Aorta (tissue), 5 donors: ENCODE measurements at regions not wholly inside any gene's neighbourhood (a gene's known extent, or its start where the extent isn't known, plus 50 kb on each side); places are given as distances from the start of the nearest gene placed in this dataset.

Experiments
- ATAC-seq: fragments of 200-7000 bp; cut with Tn5 transposase; one replicate; pipeline ENCODE4 v1.9.1; 2022; ENCODE audit warnings: moderate library complexity; ENCODE audit not compliant: low FRiP score
- DNase-seq, 2 donors: peaks; one replicate each; pipeline ENCODE4 v3.0.0-alpha.2; 2020
- H3K27ac ChIP-seq, 2 donors: one replicate each; pipeline ENCODE4 v1.5.1; 2013; ENCODE audit warnings: low read length in 2 of 2, mild to moderate bottlenecking in 2 of 2, moderate library complexity in 2 of 2, control low read depth in 1 of 2, inconsistent platforms in 1 of 2, low read depth in 1 of 2
- H3K27me3 ChIP-seq, 2 donors: one replicate each; pipeline ENCODE4 v1.6.1; 2013; ENCODE audit warnings: control low read depth in 1 of 2, low read length in 1 of 2, mild to moderate bottlenecking in 1 of 2, moderate library complexity in 1 of 2; ENCODE audit not compliant: insufficient read depth in 2 of 2, control insufficient read depth in 1 of 2
- H3K36me3 ChIP-seq, 2 donors: one replicate each; pipeline ENCODE4 v1.6.1; 2013; ENCODE audit warnings: control low read depth in 1 of 2, low read length in 1 of 2, mild to moderate bottlenecking in 1 of 2; ENCODE audit not compliant: insufficient read depth in 2 of 2, control insufficient read depth in 1 of 2
- H3K4me1 ChIP-seq, 2 donors: one replicate each; pipeline ENCODE4 v1.6.1; 2013; ENCODE audit warnings: low read length in 2 of 2, control low read depth in 1 of 2, mild to moderate bottlenecking in 1 of 2, moderate library complexity in 1 of 2; ENCODE audit not compliant: insufficient read depth in 2 of 2, control insufficient read depth in 1 of 2
- H3K4me3 ChIP-seq, 2 donors: one replicate each; pipeline ENCODE4 v1.5.1; 2013; ENCODE audit warnings: low read length in 2 of 2, control low read depth in 1 of 2, mild to moderate bottlenecking in 1 of 2
- H3K9me3 ChIP-seq: one replicate; pipeline ENCODE4 v1.6.1; 2013; ENCODE audit warnings: mild to moderate bottlenecking, low read length; ENCODE audit not compliant: control insufficient read depth
- WGBS, 2 donors: extraction: QIAGEN DNeasy Blood & Tissue Kit; methylation state at CpG; one replicate each; pipeline ENCODE4 v1.1.7; 2013; 5-methylcytosine and 5-hydroxymethylcytosine counted together
- intact Hi-C, 2 donors: fragments of 100-400 bp; cut with DNase I; formaldehyde crosslinking; loops; one replicate each; pipeline versions ENCODE4 v1.14.2 to v1.15.0; 2022
- donor health status: healthy with polysubstance abuse.
- donor health status: Bipolar disorder and iron deficiency.
- donor health status: DM: no; HTN: no; CAD: no.
- donor health status: DM: no; HTN: no; CAD: no.
- donor health status: DM: yes; HTN: yes; CAD: no.

DNA sequence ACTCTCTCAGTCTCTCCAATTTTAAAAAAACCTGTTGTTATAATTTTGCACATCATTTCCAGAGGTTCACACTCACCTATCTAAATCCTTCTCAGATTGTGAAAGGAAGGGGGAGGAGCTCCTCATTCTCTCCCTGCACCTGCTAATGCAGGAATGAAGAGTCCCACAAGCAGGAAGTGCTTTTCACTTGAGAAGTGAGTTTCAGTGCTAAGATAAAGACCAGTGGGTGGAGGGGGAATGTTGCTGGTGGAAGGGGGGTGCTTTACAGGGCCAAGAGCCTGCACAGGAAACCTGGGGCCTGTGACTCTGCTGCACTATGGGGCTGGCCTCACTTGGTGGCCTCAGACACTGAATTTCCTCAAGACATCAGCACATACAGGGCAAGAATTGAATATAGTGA lies 176.4 kb downstream of the PTPN20 start:
- DNase-seq: no peak
- H3K4me1 ChIP-seq: no peaks in the 10 kb centered on the region
- no peak overlapping the region for H3K27ac ChIP-seq
- intact Hi-C loops: no loop called here
- H3K36me3 ChIP-seq: no peaks in the 10 kb centered on the region
- H3K4me3 ChIP-seq: no peak overlapping the region
- no peak for ATAC-seq
- H3K27me3 ChIP-seq: no peaks in the 10 kb centered on the region
- no peaks in the 10 kb centered on the region for H3K9me3 ChIP-seq

GRCh38 chr10:47088656-47089354 lies 177.6 kb downstream of the PTPN20 start:
- H3K4me1 ChIP-seq: no peaks in the 10 kb centered on the region
- DNase-seq (peak in 1 of 2 donors; percentile 53), ATAC-seq (no peak)
- no peaks in the 10 kb centered on the region for H3K36me3 ChIP-seq
- WGBS, 2 donors: 20 to 22% methylated on average over 10 of the region's 10 CpGs
- H3K4me3 ChIP-seq: no peak overlapping the region
- no peaks in the 10 kb centered on the region for H3K27me3 ChIP-seq
- intact Hi-C loops: no loop called here
- H3K9me3 ChIP-seq: no peaks in the 10 kb centered on the region
- no peak overlapping the region for H3K27ac ChIP-seq

DNA sequence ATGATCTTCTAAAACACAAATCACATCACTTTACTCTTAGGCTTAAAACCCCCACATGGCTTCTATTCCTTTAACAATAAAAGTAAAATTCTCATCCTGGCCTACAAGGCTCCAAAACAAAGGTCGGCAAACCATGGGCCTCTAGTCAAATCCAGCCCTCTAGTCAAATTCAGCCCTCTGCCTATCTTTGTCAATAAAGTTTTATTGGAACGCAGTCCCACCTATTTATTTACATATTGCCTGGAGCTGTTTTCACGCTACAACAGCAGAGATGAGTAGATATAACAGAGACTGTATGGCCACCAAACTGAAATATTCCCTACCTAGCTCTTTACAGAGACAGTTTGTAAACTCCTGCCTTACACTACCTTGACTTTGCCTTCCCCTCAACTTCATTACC lies 178.8 kb downstream of the PTPN20 start:
- no peaks in the 10 kb centered on the region for H3K36me3 ChIP-seq
- no peak overlapping the region for H3K27ac ChIP-seq
- intact Hi-C loops: no loop called here
- no peaks in the 10 kb centered on the region for H3K27me3 ChIP-seq
- no peak for DNase-seq
- 98% methylated on average over 3 of the region's 3 CpGs for WGBS, 2 donors
- no peak overlapping the region for H3K4me3 ChIP-seq
- ATAC-seq: no peak
- no peaks in the 10 kb centered on the region for H3K4me1 ChIP-seq
- no peaks in the 10 kb centered on the region for H3K9me3 ChIP-seq

DNA sequence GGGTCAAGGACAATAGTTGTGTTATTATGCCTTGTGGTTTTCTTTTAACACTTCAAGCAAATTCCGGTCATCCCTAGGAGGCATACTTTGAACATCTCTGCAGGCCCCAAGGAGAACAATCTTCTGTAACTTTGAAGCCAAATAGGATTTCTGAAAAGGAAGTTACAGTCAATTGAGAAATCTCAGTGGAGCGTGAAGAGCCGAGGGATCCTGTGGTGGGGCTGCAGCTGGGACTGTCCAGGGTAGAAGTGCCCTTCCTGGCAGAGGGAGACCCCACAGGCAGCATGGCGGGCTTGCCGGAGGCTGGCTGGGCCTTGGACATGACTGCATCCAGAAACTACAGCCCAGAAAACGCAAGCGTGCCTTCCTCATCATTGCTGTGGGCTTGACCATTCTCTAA lies 179.7 kb downstream of the PTPN20 start:
- Histone ChIP-seq H3K4me3 (no peak overlapping the region), H3K27me3 (no peaks in the 10 kb centered on the region), H3K27ac (no peak overlapping the region), H3K36me3 (no peaks in the 10 kb centered on the region), H3K9me3 (no peaks in the 10 kb centered on the region), H3K4me1 (no peaks in the 10 kb centered on the region)
- DNase-seq (no peak), ATAC-seq (no peak)
- 94 to 96% methylated on average over 7 of the region's 7 CpGs for WGBS, 2 donors
- intact Hi-C loops: no loop called here

GRCh38 chr10:47091421-47091820 lies 180.2 kb downstream of the PTPN20 start:
- H3K36me3 ChIP-seq: no peaks in the 10 kb centered on the region
- H3K9me3 ChIP-seq: no peaks in the 10 kb centered on the region
- 95 to 100% methylated on average over 2 of the region's 2 CpGs for WGBS, 2 donors
- DNase-seq (no peak), ATAC-seq (no peak)
- intact Hi-C loops: no loop called here
- H3K4me1 ChIP-seq: no peaks in the 10 kb centered on the region
- no peak overlapping the region for H3K4me3 ChIP-seq
- no peak overlapping the region for H3K27ac ChIP-seq
- no peaks in the 10 kb centered on the region for H3K27me3 ChIP-seq

DNA sequence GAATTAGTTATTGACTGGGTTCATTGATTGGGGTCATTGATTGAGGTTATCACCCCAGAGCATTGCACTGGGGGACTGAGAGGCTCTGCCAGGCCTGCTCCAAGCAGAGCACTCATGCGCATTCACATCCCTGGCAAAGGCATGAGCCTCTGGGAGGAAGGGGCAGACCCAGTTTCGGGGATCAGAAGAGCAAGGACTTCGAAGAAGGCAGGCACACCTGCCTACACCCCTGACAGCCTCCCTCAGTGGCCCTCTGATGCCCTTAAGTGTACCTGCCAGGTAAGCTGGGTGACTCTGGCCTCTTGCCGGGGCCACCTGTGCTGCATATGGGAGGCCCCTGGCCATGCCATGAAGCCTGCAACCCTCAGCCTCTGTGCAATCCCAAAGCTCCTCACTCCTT lies 181.1 kb downstream of the PTPN20 start:
- Histone ChIP-seq H3K4me3 (no peak overlapping the region), H3K36me3 (no peaks in the 10 kb centered on the region), H3K27me3 (no peaks in the 10 kb centered on the region), H3K9me3 (no peaks in the 10 kb centered on the region), H3K27ac (no peak overlapping the region), H3K4me1 (no peaks in the 10 kb centered on the region)
- WGBS, 2 donors: 94 to 99% methylated on average over 4 of the region's 4 CpGs
- ATAC-seq: no peak
- DNase-seq: no peak
- intact Hi-C loops: no loop called here

DNA sequence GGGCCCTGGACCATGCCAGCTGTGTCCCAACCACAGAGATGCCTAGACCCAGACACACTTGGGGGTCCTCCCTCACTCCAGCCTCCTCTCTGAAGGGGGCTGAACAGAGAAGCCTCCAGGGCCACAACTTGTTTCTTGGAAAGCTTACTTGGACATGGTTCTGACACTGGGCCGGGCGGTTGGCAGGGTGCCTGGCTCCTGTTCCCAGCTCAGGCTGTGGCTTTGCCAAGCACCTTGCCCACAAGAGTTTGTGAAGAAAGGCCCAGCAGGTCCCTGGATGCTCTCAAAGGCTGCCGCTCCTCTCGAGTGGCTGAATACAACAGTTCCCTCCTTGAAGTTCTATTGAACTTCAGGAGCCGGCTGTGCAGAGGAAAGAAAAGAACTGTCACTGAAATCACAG lies 181.6 kb downstream of the PTPN20 start:
- H3K4me1 ChIP-seq: no peaks in the 10 kb centered on the region
- ATAC-seq: no peak
- WGBS, 2 donors: 41 to 54% methylated on average over 5 of the region's 5 CpGs
- no peaks in the 10 kb centered on the region for H3K9me3 ChIP-seq
- peak; percentile 54 to 82 for DNase-seq
- H3K27me3 ChIP-seq: no peaks in the 10 kb centered on the region
- no peak overlapping the region for H3K4me3 ChIP-seq
- H3K36me3 ChIP-seq: no peaks in the 10 kb centered on the region
- intact Hi-C loops: no loop called here
- H3K27ac ChIP-seq: no peak overlapping the region

- ATAC-seq (no peak), DNase-seq (no peak)
- intact Hi-C loops: no loop called here
- H3K36me3 ChIP-seq: no peaks in the 10 kb centered on the region
- H3K27ac ChIP-seq: no peak overlapping the region
- no peaks in the 10 kb centered on the region for H3K27me3 ChIP-seq
- no peak overlapping the region for H3K4me3 ChIP-seq
- 90 to 91% methylated on average over 9 of the region's 9 CpGs for WGBS, 2 donors
- H3K9me3 ChIP-seq: no peaks in the 10 kb centered on the region
- no peaks in the 10 kb centered on the region for H3K4me1 ChIP-seq
Observed at GRCh38 chr10:47094126-47094525, 182.9 kb downstream of the PTPN20 start.

- Histone ChIP-seq H3K36me3 (no peaks in the 10 kb centered on the region), H3K4me3 (no peak overlapping the region), H3K9me3 (no peaks in the 10 kb centered on the region), H3K4me1 (no peaks in the 10 kb centered on the region), H3K27ac (no peak overlapping the region), H3K27me3 (no peaks in the 10 kb centered on the region)
- ATAC-seq (no peak), DNase-seq (no peak)
- 92 to 94% methylated on average over 10 of the region's 10 CpGs for WGBS, 2 donors
- intact Hi-C loops: no loop called here
Observed at GRCh38 chr10:47094636-47095035, 183.4 kb downstream of the PTPN20 start.
